HEK293 (cell line): ENCODE measurements at regions not wholly inside any gene's neighbourhood (a gene's known extent, or its start where the extent isn't known, plus 50 kb on each side); places are given as distances from the start of the nearest gene placed in this dataset.
A peak's percentile ranks its signal among the peaks of the same experiment; 100 is the strongest.

Source experiments
- CTCF ChIA-PET: fragments of 350-600 bp; formaldehyde crosslinking; extraction: SDS; loops from one replicate; lab custom pipeline; 2021; ENCODE audit warnings: antibody characterized with exemption; lab: Yijun Ruan, JAX
- POLR2A ChIA-PET: fragments of 300-600 bp; formaldehyde crosslinking; extraction: SDS; loops from one replicate; lab custom pipeline; 2020; ENCODE audit warnings: antibody characterized with exemption, inconsistent platforms; lab: Yijun Ruan, JAX
- H3K27ac ChIP-seq: fragments of 200-500 bp; sonication (Bioruptor generic); 2 replicates; pipeline ENCODE4 v1.5.1; 2014; ENCODE audit warnings: low read depth, low read length, control low read depth, inconsistent platforms; ENCODE audit errors: extremely low read depth
- H3K36me3 ChIP-seq, 2 experiments: fragments of 200-500 bp in 1 of 2; sonication (Bioruptor generic) in 1 of 2; 1 replicate in 1 of 2; 2 replicates in 1 of 2; pipeline ENCODE4 v1.5.1; 2014 to 2017; ENCODE audit warnings: inconsistent platforms in 2 of 2, low read length in 2 of 2; ENCODE audit not compliant: control insufficient read depth in 2 of 2, insufficient read depth in 1 of 2
- H3K4me1 ChIP-seq: fragments of 200-500 bp; sonication (Bioruptor generic); 2 replicates; pipeline ENCODE4 v1.5.1; 2014; ENCODE audit warnings: mild to moderate bottlenecking, low read length, inconsistent platforms; ENCODE audit not compliant: control insufficient read depth, insufficient read depth
- H3K4me3 ChIP-seq: 2 replicates; pipeline ENCODE4 v1.5.1; 2011; ENCODE audit warnings: low read depth, mild to moderate bottlenecking, control low read depth, low read length, moderate library complexity
- H3K9me3 ChIP-seq: fragments of 200-500 bp; sonication (Bioruptor generic); 2 replicates; pipeline ENCODE4 v1.5.1; 2014; ENCODE audit warnings: low read depth, low read length, inconsistent platforms; ENCODE audit not compliant: control insufficient read depth, insufficient read depth
- KLF10 ChIP-seq: fragments of 450-650 bp; IDR thresholded peaks from 2 replicates; pipeline ENCODE4 v1.5.1; 2018; ENCODE audit warnings: missing biosample characterization, mild to moderate bottlenecking, missing genetic modification characterization
- OSR2 ChIP-seq: fragments of 450-650 bp; formaldehyde crosslinking; IDR thresholded peaks from 2 replicates; pipeline ENCODE4 v1.5.1; 2016; ENCODE audit warnings: missing biosample characterization, missing genetic modification characterization
- OVOL3 ChIP-seq: fragments of 450-650 bp; formaldehyde crosslinking; IDR thresholded peaks from 2 replicates; pipeline ENCODE4 v1.5.1; 2016; ENCODE audit warnings: missing biosample characterization, missing genetic modification characterization
- TCF7L2 ChIP-seq: IDR thresholded peaks from 2 replicates; pipeline ENCODE4 v1.6.1; 2011; ENCODE audit warnings: low read depth, mild to moderate bottlenecking, inconsistent platforms, low read length, moderate library complexity, borderline replicate concordance
- ZFP3 ChIP-seq: fragments of 450-650 bp; formaldehyde crosslinking; IDR thresholded peaks from 2 replicates; pipeline ENCODE4 v1.5.1; 2016; ENCODE audit warnings: low read depth, missing biosample characterization, missing genetic modification characterization
- ZFP37 ChIP-seq: fragments of 450-650 bp; formaldehyde crosslinking; IDR thresholded peaks from 2 replicates; pipeline ENCODE4 v1.5.1; 2016; ENCODE audit warnings: missing biosample characterization, missing genetic modification characterization
- ZNF112 ChIP-seq: fragments of 450-650 bp; formaldehyde crosslinking; IDR thresholded peaks from 2 replicates; pipeline ENCODE4 v1.5.0; 2017; ENCODE audit warnings: missing biosample characterization, missing genetic modification characterization
- ZNF114 ChIP-seq: fragments of 450-650 bp; formaldehyde crosslinking; IDR thresholded peaks from 2 replicates; pipeline ENCODE4 v1.5.0; 2017; ENCODE audit warnings: missing biosample characterization, missing genetic modification characterization
- ZNF211 ChIP-seq: fragments of 450-650 bp; formaldehyde crosslinking; IDR thresholded peaks from 2 replicates; pipeline ENCODE4 v1.5.1; 2016; ENCODE audit warnings: low read depth, missing biosample characterization, missing genetic modification characterization
- ZNF335 ChIP-seq: fragments of 450-650 bp; formaldehyde crosslinking; conservative IDR thresholded peaks from 2 replicates; pipeline ENCODE4 v1.5.1; 2016; ENCODE audit warnings: missing biosample characterization, missing genetic modification characterization
- ZNF341 ChIP-seq: fragments of 450-650 bp; formaldehyde crosslinking; IDR thresholded peaks from 2 replicates; pipeline ENCODE4; 2016; ENCODE audit warnings: low read depth, missing biosample characterization, missing genetic modification characterization
- ZNF366 ChIP-seq: fragments of 450-650 bp; formaldehyde crosslinking; conservative IDR thresholded peaks from 2 replicates; pipeline ENCODE4 v1.5.1; 2016; ENCODE audit warnings: missing biosample characterization, missing genetic modification characterization
- ZNF529 ChIP-seq: fragments of 450-650 bp; formaldehyde crosslinking; IDR thresholded peaks from 2 replicates; pipeline ENCODE4 v1.5.1; 2017; ENCODE audit warnings: missing genetic modification characterization, missing biosample characterization; ENCODE audit not compliant: insufficient replicate concordance
- ZNF585B ChIP-seq: fragments of 450-650 bp; formaldehyde crosslinking; IDR thresholded peaks from 2 replicates; pipeline ENCODE4 v1.5.1; 2016; ENCODE audit warnings: missing biosample characterization, missing genetic modification characterization
- ZNF677 ChIP-seq: fragments of 450-650 bp; IDR thresholded peaks from 2 replicates; pipeline ENCODE4 v1.5.0; 2018; ENCODE audit warnings: missing biosample characterization, mild to moderate bottlenecking, missing genetic modification characterization, moderate library complexity
- ZSCAN16 ChIP-seq: fragments of 450-650 bp; formaldehyde crosslinking; IDR thresholded peaks from 2 replicates; pipeline ENCODE4 v1.5.1; 2016; ENCODE audit warnings: missing biosample characterization, missing genetic modification characterization
- TF ChIP-seq, protein P1 (sequence below): fragments of 450-650 bp; formaldehyde crosslinking; IDR thresholded peaks from 2 replicates; pipeline ENCODE4 v1.5.1; 2016; ENCODE audit warnings: missing biosample characterization, missing genetic modification characterization
- TF ChIP-seq, protein P2 (sequence below): fragments of 450-650 bp; formaldehyde crosslinking; IDR thresholded peaks from 2 replicates; pipeline ENCODE4 v1.5.1; 2016; ENCODE audit warnings: missing biosample characterization, missing genetic modification characterization
- TF ChIP-seq, protein P3 (sequence below): fragments of 450-650 bp; formaldehyde crosslinking; IDR thresholded peaks from 2 replicates; pipeline ENCODE4 v1.5.1; 2017; ENCODE audit warnings: missing biosample characterization, missing genetic modification characterization
- TF ChIP-seq, protein P4 (sequence below): fragments of 450-650 bp; formaldehyde crosslinking; IDR thresholded peaks from 2 replicates; pipeline ENCODE4 v1.5.1; 2016; ENCODE audit warnings: missing biosample characterization, missing genetic modification characterization
- TF ChIP-seq, protein P5 (sequence below): fragments of 450-650 bp; formaldehyde crosslinking; IDR thresholded peaks from 2 replicates; pipeline ENCODE4 v1.5.1; 2017; ENCODE audit warnings: missing biosample characterization, missing genetic modification characterization
- TF ChIP-seq, protein P6 (sequence below): fragments of 450-650 bp; formaldehyde crosslinking; IDR thresholded peaks from 2 replicates; pipeline ENCODE4 v1.5.1; 2016; ENCODE audit warnings: missing biosample characterization, missing genetic modification characterization

DNA sequence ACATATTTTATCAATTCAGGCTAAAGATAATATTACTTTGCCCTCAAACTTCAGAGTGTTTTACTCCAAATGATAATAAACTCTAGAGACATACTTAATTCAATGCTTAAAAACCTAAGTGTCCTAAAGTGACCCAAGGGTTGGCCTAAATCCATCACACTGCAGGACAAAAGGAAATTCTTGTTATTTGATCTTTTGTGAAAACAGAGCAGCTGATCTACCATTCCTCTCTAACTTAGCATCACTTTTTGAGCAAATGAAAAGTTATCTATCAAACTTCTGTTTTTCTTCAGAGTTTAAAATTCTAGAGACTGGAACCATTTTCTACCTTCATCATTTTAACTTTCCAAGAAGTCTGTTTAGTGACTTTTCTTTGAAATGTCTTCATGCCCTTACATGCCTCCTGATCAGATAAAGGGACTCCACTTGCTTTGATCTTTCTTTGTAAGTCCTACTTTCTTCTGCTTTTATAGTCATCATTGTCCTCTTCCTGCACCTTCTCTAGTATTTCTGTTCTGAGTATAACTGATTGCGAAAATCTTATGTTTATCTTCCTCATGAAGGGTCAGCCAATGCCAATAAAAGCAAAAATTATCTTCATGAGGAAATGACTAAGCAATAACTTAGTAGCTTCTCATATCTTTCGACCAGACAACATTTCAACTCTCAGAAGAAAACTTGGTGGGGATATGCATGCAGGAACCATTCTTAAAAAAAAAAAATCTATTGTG lies 378.7 kb upstream of the TGFBR2 start:
- H3K36me3 ChIP-seq: no peaks in the 10 kb centered on the region
- H3K27ac ChIP-seq: no peak overlapping the region
- ChIA-PET POLR2A (no interaction called here), CTCF (interaction anchor here (0.6 to 0.7 kb wide), 3 partner anchors 65 to 673 kb away, joined by 3 read pairs; no protein-coding TSS in a partner anchor)
- no peak overlapping the region for H3K4me3 ChIP-seq
- no peaks in the 10 kb centered on the region for H3K9me3 ChIP-seq
- TF ChIP-seq, protein P1, sequence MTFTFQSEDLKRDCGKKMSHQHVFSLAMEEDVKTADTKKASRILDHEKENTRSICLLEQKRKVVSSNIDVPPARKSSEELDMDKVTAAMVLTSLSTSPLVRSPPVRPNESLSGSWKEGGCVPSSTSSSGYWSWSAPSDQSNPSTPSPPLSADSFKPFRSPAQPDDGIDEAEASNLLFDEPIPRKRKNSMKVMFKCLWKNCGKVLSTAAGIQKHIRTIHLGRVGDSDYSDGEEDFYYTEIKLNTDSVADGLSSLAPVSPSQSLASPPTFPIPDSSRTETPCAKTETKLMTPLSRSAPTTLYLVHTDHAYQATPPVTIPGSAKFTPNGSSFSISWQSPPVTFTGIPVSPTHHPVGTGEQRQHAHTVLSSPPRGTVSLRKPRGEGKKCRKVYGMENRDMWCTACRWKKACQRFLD (tag by site-specific recombination): no peak
- TF ChIP-seq, protein P2, sequence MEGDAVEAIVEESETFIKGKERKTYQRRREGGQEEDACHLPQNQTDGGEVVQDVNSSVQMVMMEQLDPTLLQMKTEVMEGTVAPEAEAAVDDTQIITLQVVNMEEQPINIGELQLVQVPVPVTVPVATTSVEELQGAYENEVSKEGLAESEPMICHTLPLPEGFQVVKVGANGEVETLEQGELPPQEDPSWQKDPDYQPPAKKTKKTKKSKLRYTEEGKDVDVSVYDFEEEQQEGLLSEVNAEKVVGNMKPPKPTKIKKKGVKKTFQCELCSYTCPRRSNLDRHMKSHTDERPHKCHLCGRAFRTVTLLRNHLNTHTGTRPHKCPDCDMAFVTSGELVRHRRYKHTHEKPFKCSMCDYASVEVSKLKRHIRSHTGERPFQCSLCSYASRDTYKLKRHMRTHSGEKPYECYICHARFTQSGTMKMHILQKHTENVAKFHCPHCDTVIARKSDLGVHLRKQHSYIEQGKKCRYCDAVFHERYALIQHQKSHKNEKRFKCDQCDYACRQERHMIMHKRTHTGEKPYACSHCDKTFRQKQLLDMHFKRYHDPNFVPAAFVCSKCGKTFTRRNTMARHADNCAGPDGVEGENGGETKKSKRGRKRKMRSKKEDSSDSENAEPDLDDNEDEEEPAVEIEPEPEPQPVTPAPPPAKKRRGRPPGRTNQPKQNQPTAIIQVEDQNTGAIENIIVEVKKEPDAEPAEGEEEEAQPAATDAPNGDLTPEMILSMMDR (tag by site-specific recombination): no peak
- no peak for TF ChIP-seq ZNF211 (tag by site-specific recombination)
- TF ChIP-seq, protein P3, sequence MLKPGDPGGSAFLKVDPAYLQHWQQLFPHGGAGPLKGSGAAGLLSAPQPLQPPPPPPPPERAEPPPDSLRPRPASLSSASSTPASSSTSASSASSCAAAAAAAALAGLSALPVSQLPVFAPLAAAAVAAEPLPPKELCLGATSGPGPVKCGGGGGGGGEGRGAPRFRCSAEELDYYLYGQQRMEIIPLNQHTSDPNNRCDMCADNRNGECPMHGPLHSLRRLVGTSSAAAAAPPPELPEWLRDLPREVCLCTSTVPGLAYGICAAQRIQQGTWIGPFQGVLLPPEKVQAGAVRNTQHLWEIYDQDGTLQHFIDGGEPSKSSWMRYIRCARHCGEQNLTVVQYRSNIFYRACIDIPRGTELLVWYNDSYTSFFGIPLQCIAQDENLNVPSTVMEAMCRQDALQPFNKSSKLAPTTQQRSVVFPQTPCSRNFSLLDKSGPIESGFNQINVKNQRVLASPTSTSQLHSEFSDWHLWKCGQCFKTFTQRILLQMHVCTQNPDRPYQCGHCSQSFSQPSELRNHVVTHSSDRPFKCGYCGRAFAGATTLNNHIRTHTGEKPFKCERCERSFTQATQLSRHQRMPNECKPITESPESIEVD (tag by site-specific recombination): 0 out of 2 replicates have a peak, but pooled peaks have one; percentile 7
- TF ChIP-seq TCF7L2: peak; percentile 77
- H3K4me1 ChIP-seq: no peaks in the 10 kb centered on the region

DNA sequence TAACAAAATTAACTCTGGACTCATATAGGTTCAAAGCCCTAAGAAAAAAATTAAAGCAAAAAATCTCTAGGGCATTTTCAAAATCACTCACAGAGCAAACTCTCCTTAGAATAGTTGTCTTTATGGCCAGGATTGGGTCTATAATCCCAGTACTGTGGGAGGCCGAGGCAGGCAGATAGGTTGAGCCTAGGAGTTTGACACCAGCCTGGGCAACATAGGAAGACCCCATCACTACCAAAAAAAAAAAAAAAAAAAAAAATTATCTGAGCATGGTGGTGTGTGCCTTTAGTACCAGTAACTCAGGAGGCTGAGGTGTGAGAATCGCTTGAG lies 378.1 kb upstream of the TGFBR2 start:
- no peak overlapping the region for H3K27ac ChIP-seq
- CTCF ChIA-PET: interaction anchor here (0.6 to 0.7 kb wide), 3 partner anchors 66 to 673 kb away, joined by 3 read pairs; no protein-coding TSS in a partner anchor
- TF ChIP-seq OVOL3 (tag by site-specific recombination) (no peak), ZFP3 (tag by site-specific recombination) (no peak), ZNF335 (no peak), ZNF341 (tag by site-specific recombination) (no peak), ZNF112 (tag by site-specific recombination) (no peak), ZNF529 (tag by site-specific recombination) (no peak), ZNF366 (tag by site-specific recombination) (no peak), OSR2 (tag by site-specific recombination) (no peak), ZNF677 (tag by site-specific recombination) (no peak), KLF10 (tag by site-specific recombination) (no peak), ZFP37 (no peak), ZSCAN16 (tag by site-specific recombination) (no peak), ZNF585B (tag by site-specific recombination) (no peak), ZNF114 (tag by site-specific recombination) (no peak)
- TF ChIP-seq, protein P1 (tag by site-specific recombination): no peak
- TF ChIP-seq, protein P4, sequence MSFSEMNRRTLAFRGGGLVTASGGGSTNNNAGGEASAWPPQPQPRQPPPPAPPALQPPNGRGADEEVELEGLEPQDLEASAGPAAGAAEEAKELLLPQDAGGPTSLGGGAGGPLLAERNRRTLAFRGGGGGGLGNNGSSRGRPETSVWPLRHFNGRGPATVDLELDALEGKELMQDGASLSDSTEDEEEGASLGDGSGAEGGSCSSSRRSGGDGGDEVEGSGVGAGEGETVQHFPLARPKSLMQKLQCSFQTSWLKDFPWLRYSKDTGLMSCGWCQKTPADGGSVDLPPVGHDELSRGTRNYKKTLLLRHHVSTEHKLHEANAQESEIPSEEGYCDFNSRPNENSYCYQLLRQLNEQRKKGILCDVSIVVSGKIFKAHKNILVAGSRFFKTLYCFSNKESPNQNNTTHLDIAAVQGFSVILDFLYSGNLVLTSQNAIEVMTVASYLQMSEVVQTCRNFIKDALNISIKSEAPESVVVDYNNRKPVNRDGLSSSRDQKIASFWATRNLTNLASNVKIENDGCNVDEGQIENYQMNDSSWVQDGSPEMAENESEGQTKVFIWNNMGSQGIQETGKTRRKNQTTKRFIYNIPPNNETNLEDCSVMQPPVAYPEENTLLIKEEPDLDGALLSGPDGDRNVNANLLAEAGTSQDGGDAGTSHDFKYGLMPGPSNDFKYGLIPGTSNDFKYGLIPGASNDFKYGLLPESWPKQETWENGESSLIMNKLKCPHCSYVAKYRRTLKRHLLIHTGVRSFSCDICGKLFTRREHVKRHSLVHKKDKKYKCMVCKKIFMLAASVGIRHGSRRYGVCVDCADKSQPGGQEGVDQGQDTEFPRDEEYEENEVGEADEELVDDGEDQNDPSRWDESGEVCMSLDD: no peak
- TF ChIP-seq, protein P5, sequence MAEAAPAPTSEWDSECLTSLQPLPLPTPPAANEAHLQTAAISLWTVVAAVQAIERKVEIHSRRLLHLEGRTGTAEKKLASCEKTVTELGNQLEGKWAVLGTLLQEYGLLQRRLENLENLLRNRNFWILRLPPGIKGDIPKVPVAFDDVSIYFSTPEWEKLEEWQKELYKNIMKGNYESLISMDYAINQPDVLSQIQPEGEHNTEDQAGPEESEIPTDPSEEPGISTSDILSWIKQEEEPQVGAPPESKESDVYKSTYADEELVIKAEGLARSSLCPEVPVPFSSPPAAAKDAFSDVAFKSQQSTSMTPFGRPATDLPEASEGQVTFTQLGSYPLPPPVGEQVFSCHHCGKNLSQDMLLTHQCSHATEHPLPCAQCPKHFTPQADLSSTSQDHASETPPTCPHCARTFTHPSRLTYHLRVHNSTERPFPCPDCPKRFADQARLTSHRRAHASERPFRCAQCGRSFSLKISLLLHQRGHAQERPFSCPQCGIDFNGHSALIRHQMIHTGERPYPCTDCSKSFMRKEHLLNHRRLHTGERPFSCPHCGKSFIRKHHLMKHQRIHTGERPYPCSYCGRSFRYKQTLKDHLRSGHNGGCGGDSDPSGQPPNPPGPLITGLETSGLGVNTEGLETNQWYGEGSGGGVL (tag by site-specific recombination): no peak
- TF ChIP-seq, protein P6, sequence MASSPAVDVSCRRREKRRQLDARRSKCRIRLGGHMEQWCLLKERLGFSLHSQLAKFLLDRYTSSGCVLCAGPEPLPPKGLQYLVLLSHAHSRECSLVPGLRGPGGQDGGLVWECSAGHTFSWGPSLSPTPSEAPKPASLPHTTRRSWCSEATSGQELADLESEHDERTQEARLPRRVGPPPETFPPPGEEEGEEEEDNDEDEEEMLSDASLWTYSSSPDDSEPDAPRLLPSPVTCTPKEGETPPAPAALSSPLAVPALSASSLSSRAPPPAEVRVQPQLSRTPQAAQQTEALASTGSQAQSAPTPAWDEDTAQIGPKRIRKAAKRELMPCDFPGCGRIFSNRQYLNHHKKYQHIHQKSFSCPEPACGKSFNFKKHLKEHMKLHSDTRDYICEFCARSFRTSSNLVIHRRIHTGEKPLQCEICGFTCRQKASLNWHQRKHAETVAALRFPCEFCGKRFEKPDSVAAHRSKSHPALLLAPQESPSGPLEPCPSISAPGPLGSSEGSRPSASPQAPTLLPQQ (tag by site-specific recombination): no peak

More for the DNA sequence above, 378.1 kb upstream of the TGFBR2 start:
- Histone ChIP-seq H3K36me3 (no peaks in the 10 kb centered on the region), H3K9me3 (no peaks in the 10 kb centered on the region), H3K4me1 (no peaks in the 10 kb centered on the region), H3K4me3 (no peak overlapping the region)
- POLR2A ChIA-PET: no interaction called here
